SK-N-SH treated with all-trans-retinoic acid at 6 μM for 48 hours (cell line): ENCODE measurements at regions not wholly inside any gene's neighbourhood (a gene's known extent, or its start where the extent isn't known, plus 50 kb on each side); places are given as distances from the start of the nearest gene placed in this dataset.

Experiments
- ATAC-seq: fragments of 200-7000 bp; cut with Tn5 transposase; 3 replicates; pipeline ENCODE4 v1.9.1; 2020; ENCODE audit warnings: mild to moderate bottlenecking, moderate library complexity
- ARNTL ChIP-seq: fragments of 450-650 bp; formaldehyde crosslinking; IDR thresholded peaks from 2 replicates; pipeline ENCODE4 v1.5.0; 2020; ENCODE audit warnings: low read depth, mild to moderate bottlenecking, moderate library complexity, borderline replicate concordance
- BACH2 ChIP-seq: fragments of 250-450 bp; sonication (Bioruptor Pico); IDR thresholded peaks from 2 replicates; pipeline ENCODE4 v1.9.0; 2021; ENCODE audit warnings: mild to moderate bottlenecking, borderline replicate concordance
- CSDC2 ChIP-seq: fragments of 250-450 bp; sonication (Bioruptor Pico); IDR thresholded peaks from 2 replicates; pipeline ENCODE4 v1.5.0; 2020; ENCODE audit warnings: mild to moderate bottlenecking, moderate library complexity
- ESRRG ChIP-seq: fragments of 250-450 bp; sonication (Bioruptor Pico); IDR thresholded peaks from 2 replicates; pipeline ENCODE4 v1.6.1; 2021; ENCODE audit warnings: mild to moderate bottlenecking
- GLIS3 ChIP-seq: fragments of 250-450 bp; sonication (Bioruptor Pico); IDR thresholded peaks from 2 replicates; pipeline ENCODE4 v1.5.0; 2020; ENCODE audit warnings: mild to moderate bottlenecking, moderate library complexity
- ISL1 ChIP-seq: fragments of 250-450 bp; sonication (Bioruptor Pico); IDR thresholded peaks from 2 replicates; pipeline ENCODE4 v2.1.2; 2022; ENCODE audit warnings: mild to moderate bottlenecking, moderate library complexity
- OSR1 ChIP-seq: fragments of 250-450 bp; sonication (Bioruptor Pico); IDR thresholded peaks from 2 replicates; pipeline ENCODE4 v1.8.0; 2022; ENCODE audit warnings: moderate library complexity, mild to moderate bottlenecking, inconsistent platforms
- PPARA ChIP-seq: fragments of 250-450 bp; sonication (Bioruptor Pico); IDR thresholded peaks from 2 replicates; pipeline ENCODE4 v1.5.0; 2020; ENCODE audit warnings: mild to moderate bottlenecking, borderline replicate concordance
- RARB ChIP-seq: fragments of 250-450 bp; sonication (Bioruptor Pico); IDR thresholded peaks from 2 replicates; pipeline ENCODE4 v1.8.0; 2021; ENCODE audit warnings: mild to moderate bottlenecking, moderate library complexity
- TCF4 ChIP-seq: fragments of 250-450 bp; sonication (Bioruptor Pico); IDR thresholded peaks from 2 replicates; pipeline ENCODE4 v1.8.0; 2021; ENCODE audit warnings: mild to moderate bottlenecking, moderate library complexity, borderline replicate concordance
- TOX ChIP-seq: fragments of 250-450 bp; sonication (Bioruptor Pico); IDR thresholded peaks from 2 replicates; pipeline ENCODE4 v1.8.0; 2021; ENCODE audit warnings: mild to moderate bottlenecking, moderate library complexity, borderline replicate concordance
- ZC3H10 ChIP-seq: fragments of 250-450 bp; sonication (Bioruptor Pico); IDR thresholded peaks from 2 replicates; pipeline ENCODE4 v1.5.1; 2021; ENCODE audit warnings: mild to moderate bottlenecking, moderate library complexity
- ZFP3 ChIP-seq: fragments of 250-450 bp; sonication (Bioruptor Pico); IDR thresholded peaks from 2 replicates; pipeline ENCODE4 v1.5.0; 2020; ENCODE audit warnings: mild to moderate bottlenecking, moderate library complexity
- ZFP30 ChIP-seq: fragments of 450-650 bp; formaldehyde crosslinking; IDR thresholded peaks from 2 replicates; pipeline ENCODE4 v1.5.0; 2022; ENCODE audit warnings: mild to moderate bottlenecking, moderate library complexity
- ZNF70 ChIP-seq: fragments of 450-650 bp; formaldehyde crosslinking; IDR thresholded peaks from 2 replicates; pipeline ENCODE4 v1.5.0; 2020; ENCODE audit warnings: mild to moderate bottlenecking, moderate library complexity
- ZNF8 ChIP-seq: fragments of 450-650 bp; formaldehyde crosslinking; IDR thresholded peaks from 2 replicates; pipeline ENCODE4 v1.5.0; 2020; ENCODE audit warnings: mild to moderate bottlenecking, moderate library complexity
- TF ChIP-seq, protein P1 (sequence below): fragments of 250-450 bp; sonication (Bioruptor Pico); IDR thresholded peaks from 2 replicates; pipeline ENCODE4 v1.8.0; 2021; ENCODE audit warnings: low read depth, mild to moderate bottlenecking, moderate library complexity, borderline replicate concordance
- TF ChIP-seq, protein P2 (sequence below): fragments of 250-450 bp; sonication (Bioruptor Pico); IDR thresholded peaks from 2 replicates; pipeline ENCODE4 v1.5.1; 2020; ENCODE audit warnings: low read depth, mild to moderate bottlenecking, moderate library complexity
- TF ChIP-seq, protein P3 (sequence below): fragments of 250-450 bp; sonication (Bioruptor Pico); IDR thresholded peaks from 2 replicates; pipeline ENCODE4 v1.5.1; 2021; ENCODE audit warnings: mild to moderate bottlenecking, moderate library complexity
- TF ChIP-seq, protein P4 (sequence below): fragments of 250-450 bp; sonication (Bioruptor Pico); IDR thresholded peaks from 2 replicates; pipeline ENCODE4 v1.8.0; 2020; ENCODE audit warnings: mild to moderate bottlenecking, moderate library complexity, borderline replicate concordance

DNA sequence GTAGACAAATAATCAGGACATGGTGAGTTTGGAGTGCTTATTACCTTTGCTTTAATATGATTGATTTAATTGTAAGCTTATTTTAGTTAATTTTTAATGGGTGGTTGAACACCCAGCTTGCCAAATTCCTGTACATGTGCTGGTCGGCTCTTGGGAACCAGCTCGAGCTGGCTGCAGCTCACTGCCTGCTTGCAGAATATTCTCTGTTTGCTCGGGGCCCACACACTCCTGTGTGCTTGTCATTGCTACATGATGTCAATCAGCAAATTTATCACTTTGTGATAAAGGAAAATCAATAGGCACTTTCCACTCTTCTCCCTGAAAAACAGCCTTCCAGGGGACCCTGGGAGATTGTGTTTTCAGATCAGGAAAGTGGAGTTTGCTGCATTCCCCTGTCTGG lies 141.1 kb upstream of the LHX5 start:
- TF ChIP-seq ARNTL (CRISPR knock-in tag), result no peak
- ATAC-seq, result no peak

DNA sequence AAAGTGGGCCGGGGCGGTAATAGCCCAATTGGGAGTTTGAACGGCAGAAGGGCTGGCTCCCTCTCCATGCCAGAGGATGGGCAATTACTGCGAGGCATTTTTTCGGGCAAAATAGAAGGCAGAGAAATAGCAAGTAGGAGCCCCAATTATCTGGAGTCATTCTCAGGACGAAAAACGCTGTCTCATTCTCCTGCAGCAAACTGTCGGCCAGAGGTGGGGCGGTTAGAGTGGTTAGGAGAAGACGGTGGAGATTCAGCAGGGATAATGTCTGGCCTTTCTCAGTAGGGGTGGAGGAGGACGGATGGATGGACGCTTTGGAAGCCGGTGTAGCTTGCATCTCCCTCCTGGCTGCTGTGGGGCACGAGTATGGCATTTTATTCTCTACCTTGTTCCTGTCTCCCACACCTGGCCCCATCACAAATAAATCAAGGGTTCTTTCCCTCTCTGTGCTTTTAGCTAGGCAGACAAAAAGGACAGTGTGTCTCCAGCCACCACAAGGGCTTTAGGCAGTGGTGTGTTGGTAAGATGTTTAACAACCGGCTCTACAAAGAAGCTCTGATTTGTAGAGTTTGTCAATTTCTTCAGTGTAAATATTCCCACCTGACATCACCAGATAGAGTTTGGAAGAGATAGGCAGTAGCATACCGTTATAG lies 140.5 kb upstream of the LHX5 start:
- TF ChIP-seq, protein P1, sequence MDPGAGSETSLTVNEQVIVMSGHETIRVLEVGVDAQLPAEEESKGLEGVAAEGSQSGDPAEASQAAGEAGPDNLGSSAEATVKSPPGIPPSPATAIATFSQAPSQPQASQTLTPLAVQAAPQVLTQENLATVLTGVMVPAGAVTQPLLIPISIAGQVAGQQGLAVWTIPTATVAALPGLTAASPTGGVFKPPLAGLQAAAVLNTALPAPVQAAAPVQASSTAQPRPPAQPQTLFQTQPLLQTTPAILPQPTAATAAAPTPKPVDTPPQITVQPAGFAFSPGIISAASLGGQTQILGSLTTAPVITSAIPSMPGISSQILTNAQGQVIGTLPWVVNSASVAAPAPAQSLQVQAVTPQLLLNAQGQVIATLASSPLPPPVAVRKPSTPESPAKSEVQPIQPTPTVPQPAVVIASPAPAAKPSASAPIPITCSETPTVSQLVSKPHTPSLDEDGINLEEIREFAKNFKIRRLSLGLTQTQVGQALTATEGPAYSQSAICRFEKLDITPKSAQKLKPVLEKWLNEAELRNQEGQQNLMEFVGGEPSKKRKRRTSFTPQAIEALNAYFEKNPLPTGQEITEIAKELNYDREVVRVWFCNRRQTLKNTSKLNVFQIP (CRISPR knock-in tag), result no peak
- TF ChIP-seq GLIS3 (CRISPR knock-in tag) (no peak), TCF4 (CRISPR knock-in tag) (no peak), PPARA (CRISPR knock-in tag) (no peak), CSDC2 (CRISPR knock-in tag) (no peak), ZC3H10 (no peak), ZFP3 (CRISPR knock-in tag) (no peak), ZFP30 (CRISPR knock-in tag) (no peak)
- TF ChIP-seq, protein P2, sequence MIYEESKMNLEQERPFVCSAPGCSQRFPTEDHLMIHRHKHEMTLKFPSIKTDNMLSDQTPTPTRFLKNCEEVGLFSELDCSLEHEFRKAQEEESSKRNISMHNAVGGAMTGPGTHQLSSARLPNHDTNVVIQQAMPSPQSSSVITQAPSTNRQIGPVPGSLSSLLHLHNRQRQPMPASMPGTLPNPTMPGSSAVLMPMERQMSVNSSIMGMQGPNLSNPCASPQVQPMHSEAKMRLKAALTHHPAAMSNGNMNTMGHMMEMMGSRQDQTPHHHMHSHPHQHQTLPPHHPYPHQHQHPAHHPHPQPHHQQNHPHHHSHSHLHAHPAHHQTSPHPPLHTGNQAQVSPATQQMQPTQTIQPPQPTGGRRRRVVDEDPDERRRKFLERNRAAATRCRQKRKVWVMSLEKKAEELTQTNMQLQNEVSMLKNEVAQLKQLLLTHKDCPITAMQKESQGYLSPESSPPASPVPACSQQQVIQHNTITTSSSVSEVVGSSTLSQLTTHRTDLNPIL (CRISPR knock-in tag), result no peak
- no peak for ATAC-seq

DNA sequence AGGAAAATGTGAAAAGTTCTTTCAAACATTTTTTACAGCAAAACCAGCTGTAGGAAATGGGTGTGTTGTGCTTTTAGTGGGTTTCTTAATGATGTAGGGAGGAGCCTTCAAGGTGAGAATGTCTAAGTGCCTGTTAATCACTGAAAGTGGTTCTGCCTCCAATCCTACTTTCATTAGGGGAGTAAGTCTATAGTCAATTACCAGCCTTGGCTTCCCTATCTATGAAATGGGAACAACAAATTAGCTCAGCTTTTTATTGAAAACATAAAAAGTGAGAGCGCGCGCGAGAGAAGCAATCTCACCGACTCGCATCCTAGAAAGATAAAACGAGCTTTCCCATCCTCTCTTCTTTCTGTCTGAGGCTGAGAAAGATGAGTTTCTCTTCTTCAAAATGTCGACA lies 140.0 kb upstream of the LHX5 start:
- ATAC-seq, result no peak
- TF ChIP-seq ARNTL (CRISPR knock-in tag) (no peak), GLIS3 (CRISPR knock-in tag) (no peak), ESRRG (CRISPR knock-in tag) (no peak), TOX (CRISPR knock-in tag) (no peak), RARB (CRISPR knock-in tag) (no peak), BACH2 (CRISPR knock-in tag) (no peak), ZNF8 (no peak), ZFP3 (CRISPR knock-in tag) (no peak), ZFP30 (CRISPR knock-in tag) (no peak), TCF4 (CRISPR knock-in tag) (no peak), ZNF70 (CRISPR knock-in tag) (no peak), OSR1 (CRISPR knock-in tag) (no peak), ISL1 (no peak)
- TF ChIP-seq, protein P3, sequence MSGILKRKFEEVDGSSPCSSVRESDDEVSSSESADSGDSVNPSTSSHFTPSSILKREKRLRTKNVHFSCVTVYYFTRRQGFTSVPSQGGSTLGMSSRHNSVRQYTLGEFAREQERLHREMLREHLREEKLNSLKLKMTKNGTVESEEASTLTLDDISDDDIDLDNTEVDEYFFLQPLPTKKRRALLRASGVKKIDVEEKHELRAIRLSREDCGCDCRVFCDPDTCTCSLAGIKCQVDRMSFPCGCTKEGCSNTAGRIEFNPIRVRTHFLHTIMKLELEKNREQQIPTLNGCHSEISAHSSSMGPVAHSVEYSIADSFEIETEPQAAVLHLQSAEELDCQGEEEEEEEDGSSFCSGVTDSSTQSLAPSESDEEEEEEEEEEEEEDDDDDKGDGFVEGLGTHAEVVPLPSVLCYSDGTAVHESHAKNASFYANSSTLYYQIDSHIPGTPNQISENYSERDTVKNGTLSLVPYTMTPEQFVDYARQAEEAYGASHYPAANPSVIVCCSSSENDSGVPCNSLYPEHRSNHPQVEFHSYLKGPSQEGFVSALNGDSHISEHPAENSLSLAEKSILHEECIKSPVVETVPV (CRISPR knock-in tag), result no peak
- TF ChIP-seq, protein P1 (CRISPR knock-in tag), result no peak
- TF ChIP-seq, protein P2 (CRISPR knock-in tag), result no peak
- TF ChIP-seq, protein P4, sequence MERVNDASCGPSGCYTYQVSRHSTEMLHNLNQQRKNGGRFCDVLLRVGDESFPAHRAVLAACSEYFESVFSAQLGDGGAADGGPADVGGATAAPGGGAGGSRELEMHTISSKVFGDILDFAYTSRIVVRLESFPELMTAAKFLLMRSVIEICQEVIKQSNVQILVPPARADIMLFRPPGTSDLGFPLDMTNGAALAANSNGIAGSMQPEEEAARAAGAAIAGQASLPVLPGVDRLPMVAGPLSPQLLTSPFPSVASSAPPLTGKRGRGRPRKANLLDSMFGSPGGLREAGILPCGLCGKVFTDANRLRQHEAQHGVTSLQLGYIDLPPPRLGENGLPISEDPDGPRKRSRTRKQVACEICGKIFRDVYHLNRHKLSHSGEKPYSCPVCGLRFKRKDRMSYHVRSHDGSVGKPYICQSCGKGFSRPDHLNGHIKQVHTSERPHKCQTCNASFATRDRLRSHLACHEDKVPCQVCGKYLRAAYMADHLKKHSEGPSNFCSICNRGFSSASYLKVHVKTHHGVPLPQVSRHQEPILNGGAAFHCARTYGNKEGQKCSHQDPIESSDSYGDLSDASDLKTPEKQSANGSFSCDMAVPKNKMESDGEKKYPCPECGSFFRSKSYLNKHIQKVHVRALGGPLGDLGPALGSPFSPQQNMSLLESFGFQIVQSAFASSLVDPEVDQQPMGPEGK, result no peak
